KG1 (cell line): ENCODE measurements at regions not wholly inside any gene's neighbourhood (a gene's known extent, or its start where the extent isn't known, plus 50 kb on each side); places are given as distances from the start of the nearest gene placed in this dataset.

Experiments used
- DNase-seq: peaks from one replicate; lab custom pipeline; 2025; lab: John Stamatoyannopoulos, UW

DNA sequence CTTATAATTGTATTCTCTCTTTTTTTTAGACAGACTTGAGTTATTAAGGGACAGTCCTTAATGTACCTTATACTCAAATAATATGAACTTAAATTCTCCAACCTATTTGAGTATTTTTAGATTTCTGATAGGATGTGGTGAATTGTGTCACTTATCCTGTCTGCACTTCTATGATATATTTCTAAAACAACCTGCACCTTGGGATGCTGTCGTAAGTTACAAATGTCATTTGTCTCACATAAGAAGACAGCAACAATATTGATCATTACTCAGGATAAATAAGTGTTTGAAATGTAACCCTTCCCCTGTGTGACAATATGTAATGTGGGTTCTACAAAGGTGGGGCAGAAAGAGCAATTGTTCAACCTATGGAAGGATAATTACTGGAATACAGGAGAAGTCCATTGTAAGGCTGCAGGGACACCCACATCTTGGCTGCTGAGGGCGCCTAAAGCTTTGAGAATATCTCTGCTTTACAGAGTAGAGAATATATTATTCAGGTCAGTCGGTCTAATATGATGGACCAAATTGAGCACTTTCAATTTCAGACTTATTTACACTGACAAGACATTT lies 236.9 kb upstream of the PRR20A start:
- no peak for DNase-seq

- no peak for DNase-seq
Observed at GRCh38 chr13:56906909-56907308, 233.8 kb upstream of the PRR20A start.

DNA sequence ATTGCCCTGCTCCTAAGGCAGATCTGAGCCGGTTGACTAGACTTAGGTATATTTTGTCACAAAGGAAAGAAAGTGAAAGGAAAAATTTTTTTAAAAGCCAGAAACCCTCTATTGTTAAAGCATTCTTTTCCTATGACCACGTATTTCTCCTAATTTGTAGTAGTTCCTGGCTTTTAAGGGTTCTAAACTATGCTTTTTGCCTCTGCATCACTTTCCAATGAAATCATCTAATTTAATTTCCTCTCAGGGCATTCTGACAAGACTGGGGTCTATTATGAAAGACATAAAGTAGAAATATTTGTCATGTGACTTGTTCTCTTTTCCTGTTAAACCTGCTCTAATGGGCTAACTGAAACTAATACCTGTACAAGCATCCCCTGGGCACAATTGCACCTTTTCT lies 233.0 kb upstream of the PRR20A start:
- DNase-seq = no peak

DNA sequence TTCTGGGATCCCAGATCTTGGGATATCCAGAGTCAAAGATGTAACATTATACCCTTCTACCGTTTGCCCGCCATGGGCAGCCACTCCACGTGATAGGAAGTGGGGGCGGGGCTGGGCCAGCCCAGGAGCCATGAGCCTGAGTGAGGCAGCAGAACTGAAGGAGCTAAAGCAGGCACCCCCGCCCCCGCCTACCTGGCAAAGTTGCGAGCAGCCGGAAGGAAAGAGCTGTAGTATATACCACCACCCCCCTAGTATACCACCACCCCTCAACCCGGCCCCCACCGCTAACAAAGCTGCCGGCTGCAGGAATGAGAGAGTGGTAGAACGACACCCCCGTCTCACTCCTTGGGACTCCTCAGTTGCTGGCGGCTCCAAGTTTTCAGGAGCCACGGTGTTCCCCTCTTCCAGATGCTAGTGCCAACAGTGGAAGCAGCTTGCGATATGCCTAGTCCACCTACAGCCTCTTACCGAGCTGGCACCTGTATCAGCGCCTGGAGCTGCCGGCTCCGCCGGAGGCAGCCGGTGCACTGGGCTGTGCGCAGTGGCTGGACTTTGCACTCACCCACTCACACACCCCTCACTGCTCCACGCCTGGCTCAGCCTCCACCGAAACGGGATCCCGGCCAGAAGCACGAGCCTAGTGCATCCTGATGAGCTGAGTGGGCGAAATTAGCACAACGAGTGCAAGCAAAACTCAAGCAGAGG lies 230.7 kb upstream of the PRR20A start:
- no peak for DNase-seq

GRCh38 chr13:56917966-56918365 lies 222.8 kb upstream of the PRR20A start:
- DNase-seq = no peak

- DNase-seq = no peak
Observed at GRCh38 chr13:56923626-56924140, 217.0 kb upstream of the PRR20A start.

GRCh38 chr13:56924401-56924800 lies 216.3 kb upstream of the PRR20A start:
- no peak for DNase-seq

DNA sequence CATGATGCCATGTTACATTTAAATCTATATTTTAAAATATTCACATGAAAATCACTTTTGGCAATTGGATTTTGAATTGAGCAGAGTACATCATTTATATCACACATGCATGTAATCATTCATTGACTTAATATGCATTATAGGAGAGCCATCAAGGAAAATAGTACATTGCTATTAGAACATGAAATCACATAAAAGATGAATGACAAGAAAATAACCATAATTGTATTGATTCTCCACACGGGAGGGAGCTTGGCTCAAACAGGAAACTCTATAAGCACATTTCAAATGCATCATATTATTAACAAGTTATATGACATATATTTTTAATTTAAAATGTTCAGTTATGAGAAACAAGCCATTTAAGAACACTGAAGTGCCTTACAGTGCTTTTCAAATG lies 208.6 kb upstream of the PRR20A start:
- no peak for DNase-seq

- no peak for DNase-seq
Observed at GRCh38 chr13:56953965-56954364, 186.8 kb upstream of the PRR20A start.

DNA sequence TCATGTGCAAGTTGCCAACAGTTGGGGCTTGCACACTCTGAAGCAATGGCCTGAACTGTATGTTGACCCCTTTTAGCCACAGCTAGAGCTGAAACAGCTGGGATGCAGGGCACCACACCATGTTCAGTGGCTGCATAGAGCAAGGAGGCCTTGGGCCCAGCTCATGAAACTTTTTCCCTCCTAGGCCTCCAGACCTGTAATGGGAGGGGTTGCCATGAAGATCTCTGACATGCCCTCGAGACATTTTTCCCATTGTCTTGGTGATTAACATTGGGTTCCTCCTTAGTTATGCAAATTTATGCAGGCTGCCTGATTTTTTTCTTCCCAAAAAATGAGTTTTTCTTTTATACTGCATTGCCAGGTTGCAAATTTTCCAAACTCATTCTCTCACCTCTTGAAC lies 165.1 kb upstream of the PRR20A start:
- no peak for DNase-seq

GRCh38 chr13:56980856-56981255 lies 159.9 kb upstream of the PRR20A start:
- DNase-seq = no peak

- no peak for DNase-seq
Observed at GRCh38 chr13:56986121-56986520, 154.6 kb upstream of the PRR20A start.

GRCh38 chr13:56988543-56988942 lies 152.2 kb upstream of the PRR20A start:
- DNase-seq = no peak

GRCh38 chr13:57003682-57004081 lies 137.0 kb upstream of the PRR20A start:
- no peak for DNase-seq

DNA sequence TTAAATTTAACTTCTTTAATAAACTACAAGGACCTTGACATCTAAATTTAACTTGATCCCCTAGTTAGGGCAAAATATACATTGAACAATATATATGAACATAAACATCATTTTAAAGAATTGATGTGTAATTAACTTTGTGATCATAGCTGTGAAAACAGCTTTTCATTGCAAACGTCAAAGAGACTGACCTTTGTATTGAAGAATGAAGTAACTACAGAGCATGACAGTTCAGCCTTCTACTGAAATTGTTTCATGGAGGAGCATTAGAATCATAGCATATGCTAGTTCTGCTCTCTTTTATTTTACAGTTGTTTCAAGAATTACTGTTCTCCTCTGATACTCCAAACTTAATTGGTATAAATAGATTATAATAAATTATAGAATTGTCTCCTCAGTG lies 123.4 kb upstream of the PRR20A start:
- no peak for DNase-seq

GRCh38 chr13:57018915-57019314 lies 121.8 kb upstream of the PRR20A start:
- DNase-seq = no peak

DNA sequence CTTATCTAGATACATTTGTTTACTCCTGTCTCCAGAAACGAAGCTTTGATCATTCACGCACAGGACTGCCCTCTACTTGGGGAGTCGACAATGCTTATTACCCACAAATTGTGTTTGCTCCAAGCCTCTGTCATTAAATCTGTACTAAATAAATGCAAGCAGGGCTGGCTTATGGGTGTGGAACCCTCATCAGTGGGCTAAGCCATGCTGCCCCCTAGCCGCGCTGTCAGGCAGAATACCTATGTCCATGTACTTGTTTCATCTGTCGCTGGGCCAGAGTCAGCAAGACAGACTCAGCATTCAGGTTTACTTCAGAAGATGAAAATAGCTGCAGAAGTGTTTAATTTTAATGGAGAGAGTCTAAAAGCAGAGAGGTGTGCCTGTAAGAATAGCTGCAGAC lies 110.0 kb upstream of the PRR20A start:
- DNase-seq = no peak

DNA sequence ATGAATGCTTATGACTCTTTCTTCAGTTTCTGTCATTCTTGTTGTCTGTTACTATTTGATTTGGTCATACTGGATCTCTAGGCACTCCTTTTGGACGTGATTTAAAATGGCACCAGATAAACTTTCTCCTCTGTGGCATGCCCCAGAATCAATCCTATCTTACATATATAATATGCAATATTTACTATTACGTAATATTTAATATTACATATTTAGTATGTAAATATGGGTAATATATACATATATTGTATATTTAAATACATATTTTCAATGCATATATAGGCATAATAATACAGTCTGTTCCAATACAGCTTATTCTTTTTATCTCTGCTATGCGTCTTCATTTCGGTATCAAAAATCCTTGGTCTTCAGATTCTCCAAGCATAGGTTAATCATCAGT lies 104.4 kb upstream of the PRR20A start:
- DNase-seq = no peak

DNA sequence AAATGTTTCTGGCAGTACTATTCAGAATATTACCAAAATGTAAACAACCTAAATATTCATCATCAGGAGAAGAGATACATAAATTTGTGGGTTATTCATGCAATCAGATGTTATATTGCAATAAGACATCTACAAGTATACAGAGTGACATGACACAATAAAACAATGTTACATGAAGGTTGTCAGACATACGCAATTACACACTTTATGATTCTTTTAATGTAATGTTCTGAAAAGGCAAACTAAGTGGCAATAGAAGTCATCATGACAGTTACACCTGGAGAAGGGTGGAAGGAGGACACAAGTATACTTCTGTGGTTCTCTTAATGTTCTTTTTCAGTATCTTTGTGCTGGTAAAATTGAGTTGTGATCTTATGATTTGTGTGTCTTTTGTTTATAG lies 95.8 kb upstream of the PRR20A start:
- DNase-seq = no peak

- DNase-seq = no peak
Observed at GRCh38 chr13:57045826-57046546, 94.7 kb upstream of the PRR20A start.

DNA sequence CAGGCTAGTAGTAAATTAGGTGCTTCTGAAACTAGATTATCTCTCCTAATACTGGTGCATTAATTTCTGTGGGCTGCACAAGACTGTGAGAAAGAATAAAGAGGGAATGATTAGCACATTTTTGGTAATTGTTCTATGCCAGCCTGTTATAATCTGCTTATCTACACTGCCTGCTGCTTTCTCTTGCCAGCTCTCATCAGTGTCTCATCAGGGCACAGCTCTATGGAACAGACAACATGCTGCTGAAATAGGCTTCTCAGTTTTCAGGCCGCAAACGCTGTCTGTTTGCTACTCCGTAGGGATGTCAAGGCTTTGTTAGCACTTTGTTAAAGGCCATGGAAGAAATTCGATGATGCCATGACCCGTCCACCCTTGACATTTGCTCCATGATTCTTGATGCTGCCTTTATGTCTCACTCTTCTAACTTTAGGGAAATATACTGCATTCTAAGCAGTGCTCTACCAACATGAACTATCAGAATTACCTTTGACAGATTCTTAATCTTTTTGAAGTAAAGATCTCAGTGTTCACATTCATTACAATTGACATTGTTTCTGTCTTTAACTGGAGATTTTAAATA lies 84.0 kb upstream of the PRR20A start:
- DNase-seq = no peak

DNA sequence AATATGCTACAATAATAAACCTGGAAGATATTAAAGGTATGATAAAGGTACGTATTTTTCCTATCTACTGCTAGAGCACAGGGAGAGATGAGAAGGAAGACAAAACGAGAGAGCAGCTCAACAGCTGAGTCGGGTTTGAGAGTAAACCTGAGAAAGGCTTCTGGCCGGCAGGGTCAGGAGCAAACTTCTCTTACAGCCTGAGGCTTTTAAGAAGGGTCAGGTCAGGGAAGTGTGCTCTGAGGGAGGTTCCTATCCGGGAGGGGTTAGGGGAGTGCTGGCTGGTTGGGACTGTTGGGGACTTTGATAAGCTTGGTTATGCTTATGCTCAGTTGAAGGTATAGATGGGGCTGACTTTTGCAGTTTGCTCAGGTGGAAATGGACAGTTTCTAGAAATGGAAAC lies 77.7 kb upstream of the PRR20A start:
- DNase-seq = no peak

- no peak for DNase-seq
Observed at GRCh38 chr13:57073983-57074382, 66.7 kb upstream of the PRR20A start.
